ENCODE measurements at regions not wholly inside any gene's neighbourhood (a gene's known extent, or its start where the extent isn't known, plus 50 kb on each side); places are given as distances from the start of the nearest gene placed in this dataset.
"Not testable (repeated sequence)": the region's sequence is repeated elsewhere in the genome, so short reads cannot be mapped to it uniquely, and the experiment has no call there.

DNA sequence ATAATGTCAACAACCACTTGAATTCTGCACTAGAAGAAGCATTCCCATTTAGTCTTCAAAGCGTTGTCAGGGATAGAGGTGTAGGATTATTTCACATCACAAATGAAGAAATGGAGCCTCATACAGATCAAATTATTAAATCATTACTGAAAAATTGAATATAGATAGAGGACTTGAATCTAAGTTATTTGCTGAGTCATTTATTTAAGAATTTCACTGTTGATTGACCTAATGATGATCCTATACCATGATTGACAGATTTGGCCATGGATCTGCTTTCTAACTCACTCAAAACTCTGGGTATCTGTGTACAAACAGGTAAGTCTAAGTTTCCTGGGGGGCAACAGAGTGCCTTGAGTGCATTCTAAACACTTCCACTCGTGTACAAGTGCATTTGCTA is 215.9 kb downstream of the BTBD3 start:
- no peak overlapping the region for H3K4me3 ChIP-seq (ENCODE audit: low read depth, low read length)
- 89% methylated on average over 2 of the region's 2 CpGs for WGBS
- no peak overlapping the region for H3K27ac ChIP-seq (ENCODE audit: low read depth)
- DNase-seq (ENCODE audit: extremely low spot score), result no peak
- H3K36me3 ChIP-seq (ENCODE audit: insufficient read depth), result no peaks in the 10 kb centered on the region
- H3K4me1 ChIP-seq (ENCODE audit: insufficient read depth), result no peaks in the 10 kb centered on the region

DNA sequence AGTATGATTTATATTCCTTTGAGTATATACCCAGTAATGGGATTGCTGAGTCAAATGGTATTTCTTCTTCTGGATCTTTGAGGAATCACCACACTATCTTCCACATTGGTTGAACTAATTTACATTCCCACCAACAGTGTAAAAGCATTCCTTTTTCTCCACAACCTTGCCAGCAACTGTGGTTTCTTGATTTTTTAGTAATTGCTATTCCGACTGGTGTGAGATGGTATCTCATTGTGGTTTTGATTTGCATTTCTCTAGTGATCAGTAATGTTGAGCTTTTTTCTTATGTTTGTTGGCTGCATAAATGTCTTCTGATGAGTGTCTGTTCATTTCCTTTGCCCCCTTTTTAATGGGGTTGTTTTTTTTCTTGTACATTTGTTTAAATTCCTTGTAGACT is 228.3 kb downstream of the BTBD3 start:
- not testable (repeated sequence) for H3K4me3 ChIP-seq (ENCODE audit: low read depth, low read length); H3K4me1 ChIP-seq (ENCODE audit: insufficient read depth); H3K36me3 ChIP-seq (ENCODE audit: insufficient read depth); H3K27ac ChIP-seq (ENCODE audit: low read depth); DNase-seq (ENCODE audit: extremely low spot score)
- WGBS, result 95% methylated on average over 1 of the region's 1 CpG

- no peak for DNase-seq (ENCODE audit: extremely low spot score)
- Histone ChIP-seq H3K4me1 (ENCODE audit: insufficient read depth) (no peaks in the 10 kb centered on the region), H3K4me3 (ENCODE audit: low read depth, low read length) (no peak overlapping the region), H3K27ac (ENCODE audit: low read depth) (no peak overlapping the region), H3K36me3 (ENCODE audit: insufficient read depth) (no peaks in the 10 kb centered on the region)
- 86% methylated on average over 1 of the region's 1 CpG for WGBS
These were observed 235.3 kb downstream of the BTBD3 start for GRCh38 chr20:12152996-12153395.

DNA sequence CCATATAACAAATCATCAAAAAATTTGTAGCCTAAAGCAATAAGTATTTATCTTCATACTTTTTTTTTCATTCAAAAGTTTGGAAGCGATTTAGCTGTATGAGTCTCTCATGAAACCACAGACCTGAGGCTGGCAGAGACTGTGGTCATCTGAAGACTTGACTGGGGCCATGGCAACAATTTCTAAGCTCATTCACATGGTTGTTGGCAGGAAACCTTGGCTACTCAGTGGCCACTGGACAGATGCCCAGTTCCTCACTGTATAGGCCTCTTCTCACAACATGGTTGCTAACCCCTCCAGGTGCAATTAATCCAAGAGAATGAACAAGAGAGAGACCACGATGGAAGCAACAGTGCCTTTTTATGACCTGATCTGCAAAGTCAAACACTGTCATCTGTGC is 235.9 kb downstream of the BTBD3 start:
- WGBS, result 70% methylated on average over 2 of the region's 2 CpGs
- Histone ChIP-seq H3K4me3 (ENCODE audit: low read depth, low read length) (no peak overlapping the region), H3K36me3 (ENCODE audit: insufficient read depth) (no peaks in the 10 kb centered on the region), H3K4me1 (ENCODE audit: insufficient read depth) (no peaks in the 10 kb centered on the region), H3K27ac (ENCODE audit: low read depth) (no peak overlapping the region)
- DNase-seq (ENCODE audit: extremely low spot score), result no peak

- no peak for DNase-seq (ENCODE audit: extremely low spot score)
- Histone ChIP-seq H3K36me3 (ENCODE audit: insufficient read depth) (no peaks in the 10 kb centered on the region), H3K4me1 (ENCODE audit: insufficient read depth) (no peaks in the 10 kb centered on the region), H3K4me3 (ENCODE audit: low read depth, low read length) (no peak overlapping the region), H3K27ac (ENCODE audit: low read depth) (no peak overlapping the region)
- WGBS, result 93% methylated on average over 4 of the region's 4 CpGs
These were observed 238.6 kb downstream of the BTBD3 start for GRCh38 chr20:12156252-12156651.

DNA sequence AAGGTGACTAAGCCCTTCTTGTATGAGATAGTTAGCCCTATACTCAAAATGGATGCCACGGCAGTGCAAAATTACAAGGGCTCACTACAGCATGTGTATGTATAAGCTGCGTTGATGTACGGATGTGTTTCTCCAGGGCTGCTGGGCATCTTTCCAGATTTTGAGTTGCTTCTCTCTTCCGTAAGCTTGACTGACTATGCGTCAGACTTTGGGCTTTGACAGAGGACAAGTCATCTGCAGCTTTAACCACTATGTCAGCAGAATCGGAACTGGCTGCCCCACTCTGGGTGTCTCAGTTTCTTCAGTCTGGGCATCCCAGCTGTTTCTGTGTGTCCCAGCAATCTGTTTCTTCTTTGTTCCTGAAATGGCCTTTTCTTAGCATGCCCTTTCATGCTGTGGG is 241.6 kb downstream of the BTBD3 start:
- H3K4me1 ChIP-seq (ENCODE audit: insufficient read depth), result no peaks in the 10 kb centered on the region
- WGBS, result 97% methylated on average over 6 of the region's 6 CpGs
- no peak overlapping the region for H3K27ac ChIP-seq (ENCODE audit: low read depth)
- no peak overlapping the region for H3K4me3 ChIP-seq (ENCODE audit: low read depth, low read length)
- DNase-seq (ENCODE audit: extremely low spot score), result no peak
- no peaks in the 10 kb centered on the region for H3K36me3 ChIP-seq (ENCODE audit: insufficient read depth)

DNA sequence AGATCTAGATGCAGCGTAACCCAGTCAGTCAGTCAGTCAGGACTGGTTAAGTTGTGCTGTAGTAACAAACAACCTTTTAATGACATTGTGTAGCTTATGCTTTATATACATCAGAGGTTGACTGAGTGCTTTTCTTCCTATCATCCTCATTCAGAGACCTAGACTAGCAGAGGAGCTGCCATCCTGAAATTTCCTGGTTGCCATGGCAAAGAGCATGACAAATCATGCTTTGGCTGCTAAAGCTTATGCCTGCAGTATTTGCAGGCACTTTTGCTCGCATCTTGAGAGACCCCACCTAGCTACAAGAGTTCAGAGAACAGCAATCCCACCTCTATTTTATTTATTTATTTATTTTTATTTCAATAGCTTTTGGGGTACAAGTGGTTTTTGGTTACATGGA is 244.0 kb downstream of the BTBD3 start:
- no peak overlapping the region for H3K4me3 ChIP-seq (ENCODE audit: low read depth, low read length)
- DNase-seq (ENCODE audit: extremely low spot score), result no peak
- H3K36me3 ChIP-seq (ENCODE audit: insufficient read depth), result no peaks in the 10 kb centered on the region
- no peak overlapping the region for H3K27ac ChIP-seq (ENCODE audit: low read depth)
- WGBS, result 95% methylated on average over 2 of the region's 2 CpGs
- no peaks in the 10 kb centered on the region for H3K4me1 ChIP-seq (ENCODE audit: insufficient read depth)

DNA sequence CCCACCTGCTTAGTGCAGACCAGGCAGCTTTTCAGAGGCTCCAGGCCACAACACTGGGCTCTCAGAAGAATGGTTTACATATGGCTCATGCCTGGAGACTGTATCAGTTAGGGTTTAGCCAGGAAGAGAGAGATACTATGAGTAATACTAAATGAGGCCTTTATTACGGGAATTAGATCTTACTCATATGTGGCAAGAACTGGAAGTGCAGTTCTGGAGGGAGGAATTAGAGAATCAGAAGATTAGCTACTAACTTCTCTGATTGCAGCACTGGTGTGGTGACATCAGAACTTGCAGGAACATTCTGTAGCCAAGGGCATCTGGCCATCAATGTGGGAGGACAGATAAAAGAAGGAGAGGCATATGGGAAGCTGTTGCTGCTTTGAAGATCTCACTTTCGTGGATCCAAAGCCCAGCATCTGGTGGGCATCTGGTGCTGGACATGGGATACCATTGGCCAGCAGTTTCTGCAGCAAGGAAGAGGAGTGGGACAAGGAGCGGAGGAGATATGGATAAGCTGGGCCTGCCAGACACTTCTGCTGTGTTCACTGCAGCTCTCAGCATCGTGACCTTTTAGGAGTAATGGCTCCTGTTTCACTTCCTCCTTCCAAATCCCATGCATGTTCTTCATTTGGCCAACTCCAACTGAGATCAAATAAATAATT is 248.5 kb downstream of the BTBD3 start:
- WGBS, result 61% methylated on average over 4 of the region's 4 CpGs
- DNase-seq (ENCODE audit: extremely low spot score), result no peak
- H3K36me3 ChIP-seq (ENCODE audit: insufficient read depth), result no peaks in the 10 kb centered on the region
- H3K4me1 ChIP-seq (ENCODE audit: insufficient read depth), result no peaks in the 10 kb centered on the region
- no peak overlapping the region for H3K27ac ChIP-seq (ENCODE audit: low read depth)
- no peak overlapping the region for H3K4me3 ChIP-seq (ENCODE audit: low read depth, low read length)

DNA sequence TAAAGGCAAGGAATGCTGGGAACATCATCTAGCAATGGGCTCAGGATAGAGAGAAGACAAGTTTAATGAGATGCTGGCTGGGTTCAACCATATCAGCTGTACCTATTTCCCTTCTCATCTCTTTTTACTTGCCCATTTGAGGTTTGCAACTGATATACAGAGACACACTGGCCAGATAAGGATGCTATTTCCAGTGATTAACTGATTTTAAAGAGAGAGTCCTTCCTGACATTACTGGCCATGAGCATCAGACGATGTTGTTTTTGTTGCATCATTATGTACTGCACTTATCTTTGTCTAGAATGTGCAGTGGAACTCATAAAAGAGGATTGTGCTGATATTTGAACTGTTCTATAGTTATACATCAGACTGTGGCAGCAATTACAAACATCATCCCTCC is 252.7 kb downstream of the BTBD3 start:
- H3K4me1 ChIP-seq (ENCODE audit: insufficient read depth), result no peaks in the 10 kb centered on the region
- DNase-seq (ENCODE audit: extremely low spot score), result no peak
- no peak overlapping the region for H3K27ac ChIP-seq (ENCODE audit: low read depth)
- no peak overlapping the region for H3K4me3 ChIP-seq (ENCODE audit: low read depth, low read length)
- H3K36me3 ChIP-seq (ENCODE audit: insufficient read depth), result no peaks in the 10 kb centered on the region
- 79% methylated on average over 1 of the region's 1 CpG for WGBS

GRCh38 chr20:12171923-12172524 is 254.3 kb downstream of the BTBD3 start:
- Histone ChIP-seq H3K36me3 (ENCODE audit: insufficient read depth) (no peaks in the 10 kb centered on the region), H3K4me3 (ENCODE audit: low read depth, low read length) (no peak overlapping the region), H3K4me1 (ENCODE audit: insufficient read depth) (no peaks in the 10 kb centered on the region), H3K27ac (ENCODE audit: low read depth) (no peak overlapping the region)
- 54% methylated on average over 2 of the region's 2 CpGs for WGBS
- DNase-seq (ENCODE audit: extremely low spot score), result no peak

DNA sequence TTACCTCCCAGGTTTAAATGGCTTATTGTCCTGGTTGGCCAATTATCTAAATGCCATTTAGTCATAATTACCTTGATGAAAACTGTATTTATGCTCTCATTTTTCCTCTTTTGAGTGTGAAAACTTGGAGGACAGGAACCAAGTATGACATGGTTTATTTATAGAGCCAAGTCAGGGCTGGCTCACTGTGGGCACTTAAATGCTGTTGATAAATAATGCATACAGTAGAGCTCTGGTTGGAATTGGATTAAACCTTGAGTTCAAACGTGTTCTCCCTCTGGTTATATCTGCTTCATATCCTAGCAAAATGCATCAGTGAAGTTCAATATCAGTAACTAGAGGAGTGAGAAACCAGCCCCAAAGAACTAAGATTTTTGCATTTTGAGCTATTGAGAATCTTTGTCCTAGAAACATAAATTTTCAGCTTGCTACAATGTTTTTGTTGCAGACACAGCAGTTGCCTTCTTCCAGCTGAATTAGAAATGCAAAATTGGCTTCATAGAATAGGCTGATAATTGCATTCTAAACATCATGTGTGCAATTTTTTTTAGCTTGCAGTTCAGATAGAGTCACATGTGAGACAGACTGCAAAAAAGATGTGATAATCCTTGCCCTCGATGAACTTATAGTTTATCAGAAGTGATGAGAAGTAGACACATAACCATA is 255.8 kb downstream of the BTBD3 start:
- 49% methylated on average over 2 of the region's 2 CpGs for WGBS
- no peak for DNase-seq (ENCODE audit: extremely low spot score)
- Histone ChIP-seq H3K4me1 (ENCODE audit: insufficient read depth) (no peaks in the 10 kb centered on the region), H3K4me3 (ENCODE audit: low read depth, low read length) (no peak overlapping the region), H3K27ac (ENCODE audit: low read depth) (no peak overlapping the region), H3K36me3 (ENCODE audit: insufficient read depth) (no peaks in the 10 kb centered on the region)

DNA sequence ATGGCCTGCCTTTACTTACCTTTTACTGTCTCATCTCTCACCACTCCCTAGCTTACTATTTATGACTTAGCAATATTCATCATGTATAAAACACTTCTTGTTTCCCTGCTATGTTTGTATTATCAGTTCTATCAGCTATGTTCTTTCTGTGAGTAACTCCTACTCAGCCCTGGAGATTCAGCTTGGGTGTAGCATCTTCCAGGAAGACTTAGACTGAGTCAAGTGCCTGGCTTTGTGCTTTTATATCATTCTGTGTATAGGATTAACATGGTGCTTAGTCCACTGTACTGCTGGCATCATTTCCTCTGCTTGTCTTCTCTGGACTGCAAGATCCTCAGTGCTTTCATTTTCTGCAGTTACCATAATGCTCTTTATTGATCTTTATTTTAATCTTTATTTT is 257.8 kb downstream of the BTBD3 start:
- no peak overlapping the region for H3K4me3 ChIP-seq (ENCODE audit: low read depth, low read length)
- no peaks in the 10 kb centered on the region for H3K4me1 ChIP-seq (ENCODE audit: insufficient read depth)
- H3K36me3 ChIP-seq (ENCODE audit: insufficient read depth), result no peaks in the 10 kb centered on the region
- no peak for DNase-seq (ENCODE audit: extremely low spot score)
- no peak overlapping the region for H3K27ac ChIP-seq (ENCODE audit: low read depth)

GRCh38 chr20:12177657-12178293 is 260.1 kb downstream of the BTBD3 start:
- H3K27ac ChIP-seq (ENCODE audit: low read depth), result no peak overlapping the region
- H3K4me1 ChIP-seq (ENCODE audit: insufficient read depth), result no peaks in the 10 kb centered on the region
- WGBS, result 73% methylated on average over 3 of the region's 3 CpGs
- no peak overlapping the region for H3K4me3 ChIP-seq (ENCODE audit: low read depth, low read length)
- no peaks in the 10 kb centered on the region for H3K36me3 ChIP-seq (ENCODE audit: insufficient read depth)
- no peak for DNase-seq (ENCODE audit: extremely low spot score)

DNA sequence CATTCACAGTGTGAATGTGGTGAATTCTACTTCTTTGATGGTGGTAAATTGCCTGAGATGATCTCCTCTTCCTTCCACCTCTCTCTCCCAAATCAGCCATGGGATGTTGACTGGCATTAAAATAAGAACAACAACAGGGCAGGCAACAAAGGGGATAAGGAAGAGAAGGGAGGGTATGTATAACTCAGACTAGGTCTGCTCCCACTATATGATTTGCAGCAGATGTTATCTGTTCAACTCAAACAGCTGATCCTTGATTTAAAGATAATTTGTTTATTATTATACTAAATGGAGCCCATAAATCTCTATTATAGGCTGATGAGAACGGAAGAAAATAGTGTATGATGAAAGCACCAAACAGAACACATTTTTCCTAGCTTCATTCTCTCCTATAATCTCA is 262.0 kb downstream of the BTBD3 start:
- no peaks in the 10 kb centered on the region for H3K36me3 ChIP-seq (ENCODE audit: insufficient read depth)
- H3K27ac ChIP-seq (ENCODE audit: low read depth), result no peak overlapping the region
- no peaks in the 10 kb centered on the region for H3K4me1 ChIP-seq (ENCODE audit: insufficient read depth)
- H3K4me3 ChIP-seq (ENCODE audit: low read depth, low read length), result no peak overlapping the region
- DNase-seq (ENCODE audit: extremely low spot score), result no peak
- WGBS, result 35% methylated on average over 1 of the region's 1 CpG

All from urinary bladder (tissue), 3 donors.